ENCODE measurements at regions not wholly inside any gene's neighbourhood (a gene's known extent, or its start where the extent isn't known, plus 50 kb on each side); places are given as distances from the start of the nearest gene placed in this dataset.

DNA sequence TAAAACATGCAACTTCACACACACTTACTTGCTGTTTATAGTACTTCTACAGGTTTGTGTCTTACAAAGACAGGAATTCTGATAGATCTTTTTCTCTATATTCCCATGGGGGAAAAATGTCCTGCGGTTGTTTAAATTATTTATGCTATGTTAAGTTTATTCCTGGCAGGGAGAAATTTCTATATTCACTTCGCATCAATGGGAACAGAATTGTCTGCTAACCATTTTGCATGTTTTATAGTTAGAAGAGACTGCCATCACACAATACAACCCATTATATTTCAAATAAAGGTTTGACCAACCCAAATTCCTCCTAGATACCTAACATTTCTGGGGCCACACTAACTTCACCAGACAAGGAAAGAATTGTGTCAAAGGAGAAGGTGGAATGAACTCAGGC, 110.0 kb upstream of the PRR16 start:
- TF ChIP-seq, protein P1, sequence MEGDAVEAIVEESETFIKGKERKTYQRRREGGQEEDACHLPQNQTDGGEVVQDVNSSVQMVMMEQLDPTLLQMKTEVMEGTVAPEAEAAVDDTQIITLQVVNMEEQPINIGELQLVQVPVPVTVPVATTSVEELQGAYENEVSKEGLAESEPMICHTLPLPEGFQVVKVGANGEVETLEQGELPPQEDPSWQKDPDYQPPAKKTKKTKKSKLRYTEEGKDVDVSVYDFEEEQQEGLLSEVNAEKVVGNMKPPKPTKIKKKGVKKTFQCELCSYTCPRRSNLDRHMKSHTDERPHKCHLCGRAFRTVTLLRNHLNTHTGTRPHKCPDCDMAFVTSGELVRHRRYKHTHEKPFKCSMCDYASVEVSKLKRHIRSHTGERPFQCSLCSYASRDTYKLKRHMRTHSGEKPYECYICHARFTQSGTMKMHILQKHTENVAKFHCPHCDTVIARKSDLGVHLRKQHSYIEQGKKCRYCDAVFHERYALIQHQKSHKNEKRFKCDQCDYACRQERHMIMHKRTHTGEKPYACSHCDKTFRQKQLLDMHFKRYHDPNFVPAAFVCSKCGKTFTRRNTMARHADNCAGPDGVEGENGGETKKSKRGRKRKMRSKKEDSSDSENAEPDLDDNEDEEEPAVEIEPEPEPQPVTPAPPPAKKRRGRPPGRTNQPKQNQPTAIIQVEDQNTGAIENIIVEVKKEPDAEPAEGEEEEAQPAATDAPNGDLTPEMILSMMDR (IDR thresholded peaks at IDR 0.05) = no peak
- no peak for TF ChIP-seq ZFX (IDR thresholded peaks at IDR 0.05; ENCODE audit: borderline replicate concordance)

Measured in 22Rv1 (cell line).